HG02571 (cell line): ENCODE measurements at regions not wholly inside any gene's neighbourhood (a gene's known extent, or its start where the extent isn't known, plus 50 kb on each side); places are given as distances from the start of the nearest gene placed in this dataset.

Experiments used
- ATAC-seq: cut with Tn5 transposase; IDR thresholded peaks from one replicate; pipeline ENCODE4 v1.9.1; 2021; ENCODE audit warnings: mild to moderate bottlenecking, moderate library complexity; ENCODE audit not compliant: unreplicated experiment

DNA sequence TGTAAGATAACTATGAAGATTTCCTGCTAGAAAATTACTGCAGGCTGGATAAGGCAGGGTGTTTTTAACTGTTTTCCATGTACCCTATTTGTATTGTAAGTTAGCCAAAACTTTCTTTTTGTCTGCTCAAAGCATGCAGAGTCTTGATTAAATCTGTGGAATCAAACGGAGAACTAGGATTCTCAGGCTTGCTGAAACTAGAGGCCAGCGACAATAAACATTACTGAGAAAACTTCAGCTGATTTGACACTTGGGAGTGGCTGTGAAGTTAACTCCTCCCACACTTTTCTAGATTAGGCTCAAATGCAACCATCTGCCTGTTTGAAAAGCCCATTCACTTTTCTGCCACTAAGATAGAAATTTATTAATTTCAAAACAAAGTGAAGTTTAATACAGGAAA is 153.2 kb upstream of the FRMD4B start:
- no peak for ATAC-seq

DNA sequence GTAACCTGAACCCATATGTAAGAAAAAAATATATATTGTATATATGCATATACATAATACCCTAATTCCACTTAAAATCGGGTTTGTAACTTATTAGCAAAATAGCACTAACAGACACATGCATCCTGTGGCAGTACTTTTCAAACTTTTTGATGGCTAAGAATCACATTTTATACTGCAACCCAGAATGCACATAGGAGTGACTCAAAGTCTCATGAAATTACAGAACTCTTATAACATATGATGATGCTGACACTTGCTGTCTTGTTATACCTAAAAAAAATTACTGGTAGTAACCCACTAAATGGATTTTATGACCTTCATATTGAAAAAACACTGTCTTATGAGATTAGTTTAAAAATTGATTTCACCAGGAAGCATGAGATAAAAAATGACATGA is 152.4 kb upstream of the FRMD4B start:
- no peak for ATAC-seq

DNA sequence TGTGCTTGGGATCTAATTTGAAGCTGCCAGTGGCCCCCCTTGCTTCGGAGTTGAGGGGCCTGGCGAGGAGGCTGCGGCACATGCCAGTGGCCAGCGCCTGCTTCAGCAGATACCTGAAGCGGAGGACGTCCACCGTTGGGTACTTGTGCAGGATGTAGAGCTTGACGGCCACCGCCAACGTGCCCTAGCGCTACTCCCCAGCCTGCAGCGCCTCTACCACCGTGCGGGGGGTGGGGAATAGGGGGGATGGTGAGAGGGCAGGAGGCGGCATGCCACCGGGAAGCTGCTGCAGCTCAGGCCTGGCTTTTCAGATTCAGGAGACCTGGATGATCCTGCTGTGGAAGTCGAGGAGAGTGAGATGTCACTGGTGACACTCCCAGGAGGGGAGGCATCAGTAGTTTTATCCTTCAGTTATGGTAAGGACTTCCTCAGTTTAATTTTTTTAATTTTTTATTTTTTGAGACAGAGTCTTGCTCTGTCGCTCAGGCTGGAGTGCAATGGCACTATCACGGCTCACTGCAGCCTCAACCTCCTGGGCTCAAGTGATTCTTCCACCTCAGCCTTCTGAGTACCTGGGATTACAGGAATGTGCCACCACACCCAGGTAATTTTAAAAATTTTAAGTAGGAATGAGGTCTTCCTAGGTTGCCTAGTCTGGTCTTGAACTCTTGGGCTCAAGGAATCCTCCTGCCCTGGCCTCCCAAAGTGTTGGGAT is 150.6 kb upstream of the FRMD4B start:
- no peak for ATAC-seq

DNA sequence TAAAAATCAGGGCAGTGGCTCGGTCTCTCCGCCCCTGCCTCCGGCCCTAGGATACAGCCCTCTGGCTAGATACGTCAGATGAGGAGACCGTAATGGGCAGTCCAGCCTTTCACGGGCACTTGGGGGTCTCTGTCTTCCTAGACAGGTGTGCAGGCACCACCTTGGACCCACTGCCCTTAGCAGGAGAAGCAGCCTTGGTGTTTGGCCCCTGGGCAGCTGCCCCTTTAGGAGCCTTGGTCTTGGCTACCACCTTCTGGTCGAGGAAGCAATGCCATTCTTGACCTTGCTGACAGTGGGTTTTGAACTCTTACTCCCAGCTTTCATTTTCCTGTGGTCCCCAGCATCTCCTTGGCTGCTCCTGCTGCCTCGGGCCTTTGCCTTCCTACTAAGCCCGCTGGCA is 149.7 kb upstream of the FRMD4B start:
- no peak for ATAC-seq

DNA sequence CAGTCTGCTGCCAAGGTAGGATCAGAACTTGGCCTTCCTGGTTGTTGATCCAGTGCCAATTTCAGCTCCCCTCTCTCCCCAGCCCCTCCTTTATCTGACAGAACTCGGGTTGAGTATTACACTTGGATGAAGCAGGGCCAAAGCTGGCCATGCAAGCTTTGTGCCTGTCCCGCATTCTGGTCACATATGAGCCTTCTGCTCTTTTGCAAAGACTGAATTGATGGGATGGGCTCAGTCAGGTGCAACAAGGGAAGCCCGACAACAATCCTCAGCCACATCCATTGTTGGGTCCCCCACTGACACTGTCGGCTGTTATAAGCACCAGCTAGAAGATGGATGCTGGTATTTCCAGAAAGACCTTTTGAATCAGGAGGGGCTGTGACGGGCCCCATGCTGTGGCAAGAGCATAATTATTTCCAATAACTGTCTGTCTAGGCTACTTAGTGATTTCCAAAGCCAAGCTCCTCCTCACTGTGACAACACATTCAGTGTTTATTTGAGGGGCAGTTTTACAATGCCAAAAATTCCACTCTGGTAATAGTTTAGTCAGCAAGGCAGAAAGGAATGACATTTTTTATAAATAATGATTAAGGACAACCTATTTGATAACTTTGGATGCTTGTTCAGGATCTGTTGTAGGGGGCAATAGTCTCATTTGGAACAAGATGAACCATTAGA is 146.8 kb upstream of the FRMD4B start:
- no peak for ATAC-seq

DNA sequence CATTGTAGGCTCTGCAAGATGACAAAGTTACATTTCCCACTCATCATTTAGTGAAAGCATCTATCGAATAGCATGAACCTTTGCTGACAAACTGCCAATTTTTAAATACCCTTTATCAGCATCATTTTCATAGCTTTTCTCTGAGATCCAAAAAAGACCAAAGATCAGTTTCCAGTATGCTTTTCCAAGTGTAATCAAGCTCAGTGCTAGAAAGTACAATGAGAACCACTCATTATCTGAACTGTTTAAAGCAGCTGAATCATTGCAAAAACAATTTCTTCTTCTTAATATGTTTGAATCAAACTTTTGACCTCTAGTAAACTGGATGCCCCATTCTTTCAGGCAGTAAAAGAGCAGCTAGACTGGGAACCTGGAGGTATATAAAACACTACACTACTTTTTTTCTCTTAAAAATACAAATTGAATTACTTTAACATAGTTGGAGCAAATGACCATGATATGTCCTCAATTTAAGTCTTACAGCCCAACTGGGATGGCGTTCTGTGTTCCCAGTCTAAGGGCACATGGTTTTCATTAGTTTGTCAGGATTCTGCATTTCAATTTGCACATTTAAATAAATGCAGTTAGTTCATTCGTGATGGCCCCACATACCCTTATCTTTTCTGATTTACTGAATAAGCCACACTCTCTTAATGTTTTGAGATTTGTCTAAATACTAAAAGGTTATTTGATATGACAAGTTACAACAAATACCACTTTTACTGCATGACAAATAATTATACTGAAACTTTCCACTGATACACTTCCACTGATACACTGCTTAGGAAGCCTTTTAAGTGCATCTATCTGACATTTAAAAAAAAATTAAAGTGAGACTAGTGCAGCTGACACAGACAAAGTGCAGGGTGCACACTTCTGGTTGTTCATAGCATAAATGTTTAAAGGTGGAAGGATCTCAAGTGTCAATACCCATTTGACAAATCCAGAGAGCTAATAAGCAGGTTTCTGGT is 146.0 kb upstream of the FRMD4B start:
- ATAC-seq, result no peak

DNA sequence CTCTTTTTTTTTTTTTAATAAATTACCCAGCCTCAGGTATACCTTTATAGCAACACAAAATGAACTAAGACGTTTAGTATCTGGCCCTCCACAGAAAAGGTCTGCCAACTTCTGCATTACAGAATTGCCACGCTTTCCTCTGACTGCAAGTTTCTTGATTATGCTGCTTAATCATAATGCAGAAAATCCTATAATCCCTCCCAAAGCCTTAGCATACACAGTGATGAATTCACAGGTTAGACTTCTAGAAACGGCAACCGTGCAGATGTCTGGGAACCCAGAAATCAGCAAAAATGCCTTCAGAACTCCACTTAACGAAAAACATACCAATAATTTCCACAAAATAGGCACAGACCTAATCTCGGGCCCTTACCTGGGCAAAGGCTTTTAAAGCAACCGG is 144.7 kb upstream of the FRMD4B start:
- no peak for ATAC-seq

DNA sequence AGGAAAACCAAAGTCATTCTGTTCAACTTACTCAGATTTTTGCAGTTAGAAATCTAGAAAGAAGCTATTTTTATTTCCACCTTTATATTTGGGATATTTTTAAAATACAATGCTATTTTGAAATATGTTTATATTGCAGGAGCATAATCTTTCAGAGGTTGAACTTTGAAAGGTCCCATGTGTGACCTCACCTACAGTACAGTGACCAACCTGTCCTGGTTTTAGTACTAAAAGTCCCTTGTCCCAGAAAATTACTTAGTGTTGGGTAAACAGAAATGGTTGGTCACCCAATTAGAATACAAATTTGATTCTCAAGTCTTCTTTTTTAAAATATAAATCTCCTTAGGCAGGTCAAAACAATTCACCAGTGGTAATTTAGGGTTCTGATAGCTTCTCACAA is 141.6 kb upstream of the FRMD4B start:
- ATAC-seq, result no peak

DNA sequence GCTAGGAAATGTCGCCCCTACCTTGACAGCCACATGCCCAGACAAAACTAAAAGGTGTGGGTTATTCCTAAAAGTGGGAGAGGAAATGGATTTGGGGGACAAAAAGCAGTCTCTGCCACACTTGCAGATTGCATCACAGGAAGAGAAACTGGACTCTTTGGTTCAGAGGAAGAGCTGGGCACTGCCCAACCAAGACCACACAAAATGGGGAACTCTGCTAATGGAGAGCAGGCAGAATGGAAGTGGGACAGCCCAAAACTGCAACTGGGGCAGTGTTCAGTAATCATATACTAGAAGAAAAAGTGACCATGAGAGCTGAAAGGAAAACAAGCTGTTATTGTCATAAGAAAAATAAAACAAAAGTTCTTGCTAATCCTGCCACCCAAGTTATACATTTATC is 138.9 kb upstream of the FRMD4B start:
- ATAC-seq, result no peak

DNA sequence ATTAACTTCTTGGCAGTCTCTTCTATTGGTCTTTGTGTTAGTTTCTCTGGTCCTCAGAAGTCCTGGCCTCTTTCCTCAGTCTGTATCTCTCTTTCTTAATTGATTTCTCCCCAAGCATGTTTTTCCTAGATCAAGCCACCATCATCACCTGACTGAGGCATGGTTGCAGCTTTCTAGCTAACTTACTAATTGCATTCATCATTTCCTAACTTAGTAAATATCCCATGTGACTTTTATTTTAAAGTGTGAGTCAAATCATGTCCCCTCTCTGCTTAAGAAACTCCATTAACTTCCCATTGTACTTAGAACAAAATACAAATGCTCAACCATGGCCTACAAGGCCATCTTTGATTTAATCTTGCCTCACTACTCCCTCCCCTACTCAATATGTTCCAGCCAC is 135.4 kb upstream of the FRMD4B start:
- ATAC-seq, result no peak

DNA sequence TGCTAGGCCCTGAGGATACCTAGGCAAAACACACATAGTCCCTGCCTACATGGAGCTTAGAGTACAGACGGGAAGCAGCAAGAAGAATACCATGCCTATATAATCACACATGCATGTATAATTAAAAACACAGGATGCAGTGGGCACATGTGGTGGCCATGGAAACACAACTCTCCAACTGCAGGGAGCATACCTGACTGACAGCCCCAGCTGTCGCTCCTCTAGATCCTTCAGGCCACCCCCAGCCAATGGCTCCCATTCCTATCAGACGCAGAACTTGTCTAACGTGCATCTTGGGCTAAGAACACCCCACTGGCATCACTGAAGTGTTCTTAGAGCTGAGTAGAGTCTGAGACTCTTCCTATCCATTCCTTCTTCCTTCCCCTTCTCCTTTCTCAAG is 125.5 kb upstream of the FRMD4B start:
- no peak for ATAC-seq

DNA sequence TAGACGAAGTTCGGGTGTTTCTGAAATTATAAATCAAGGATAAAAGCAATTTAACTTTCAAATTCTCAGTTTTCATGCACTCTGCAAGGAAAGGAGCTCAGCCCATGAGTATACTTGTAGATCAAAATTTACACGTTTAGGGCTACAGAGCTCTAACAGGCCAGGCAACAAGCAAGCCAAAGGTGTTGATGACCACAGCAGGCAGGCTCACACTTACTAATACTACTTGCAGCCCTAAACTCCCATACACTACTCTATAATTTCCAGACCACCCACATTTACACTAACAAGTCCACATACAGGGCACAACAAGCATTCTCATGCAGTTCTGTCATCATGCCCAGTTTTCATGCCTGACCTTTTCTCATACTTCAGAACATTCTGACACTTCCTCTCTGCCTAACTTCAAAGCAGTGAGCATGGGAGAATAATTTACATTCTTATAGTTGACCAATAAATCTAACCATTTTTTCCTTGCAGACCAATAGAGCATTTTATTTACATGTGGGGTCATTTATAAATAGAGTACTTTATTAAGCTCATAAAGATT is 124.7 kb upstream of the FRMD4B start:
- ATAC-seq, result no peak

DNA sequence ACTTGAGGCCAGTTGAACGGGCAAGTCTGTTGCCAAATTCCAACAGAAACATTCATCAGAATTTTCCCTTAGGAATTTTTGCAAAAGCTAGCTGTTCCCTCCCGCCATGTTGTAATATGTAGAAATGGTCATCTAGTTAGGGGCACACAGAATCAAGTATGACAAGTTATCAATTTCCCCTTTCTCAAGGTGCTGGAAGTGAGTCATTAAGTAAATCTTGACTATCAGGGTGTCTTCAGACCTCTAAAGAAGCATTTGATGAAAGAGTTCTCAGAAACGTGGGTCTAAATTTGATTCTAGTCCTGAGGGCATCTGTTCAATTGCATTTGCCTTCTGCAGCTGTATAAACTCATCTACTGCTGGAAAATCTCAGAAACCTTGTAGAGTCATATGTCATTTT is 123.4 kb upstream of the FRMD4B start:
- ATAC-seq, result no peak

DNA sequence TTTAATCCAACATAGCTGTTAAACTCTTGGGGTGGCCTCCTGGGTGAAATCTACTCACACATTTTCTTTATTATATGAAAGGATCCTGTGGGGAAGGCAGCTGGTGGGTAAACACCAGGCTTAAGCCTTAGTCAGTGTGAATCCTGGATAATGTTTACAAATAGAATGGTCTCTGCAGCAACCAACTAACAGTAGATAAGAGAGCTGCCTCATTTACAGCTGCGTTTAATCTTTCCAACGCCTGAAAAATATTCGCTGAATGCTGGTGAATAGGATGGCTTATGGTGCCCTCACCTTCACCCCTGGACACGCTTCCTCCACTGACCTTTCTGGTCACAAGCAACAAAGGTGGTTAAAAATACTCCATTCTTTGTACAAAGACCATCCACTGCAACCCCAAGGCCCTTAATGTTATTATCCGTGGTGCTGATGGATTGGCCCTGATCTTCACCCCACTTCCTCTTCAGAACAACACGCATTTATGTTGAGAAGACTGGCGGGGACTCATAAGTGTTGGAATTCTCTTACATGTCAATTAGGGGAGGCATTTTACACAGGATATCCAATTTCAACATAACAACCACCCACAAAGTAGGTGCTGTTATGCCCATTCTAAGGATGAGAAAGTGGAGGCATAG is 120.0 kb upstream of the FRMD4B start:
- ATAC-seq, result no peak

DNA sequence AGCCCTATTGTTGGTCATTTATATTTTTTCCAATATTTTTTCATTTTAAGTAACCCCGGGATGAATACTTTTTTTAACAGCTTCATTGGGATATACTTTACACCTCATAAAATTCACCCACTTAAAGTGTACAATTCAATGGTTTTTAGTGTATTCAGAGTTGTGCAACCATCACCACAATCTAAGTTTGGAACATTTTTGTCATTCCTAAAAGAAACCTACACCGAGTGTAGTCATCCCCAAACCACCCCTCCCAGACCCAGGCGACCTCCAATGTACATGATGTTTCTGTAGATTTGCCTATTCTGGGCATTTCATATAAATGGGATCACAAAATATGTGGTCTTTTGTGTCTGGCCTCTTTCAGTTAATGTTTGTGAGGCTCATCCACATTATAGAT is 118.3 kb upstream of the FRMD4B start:
- ATAC-seq, result no peak

DNA sequence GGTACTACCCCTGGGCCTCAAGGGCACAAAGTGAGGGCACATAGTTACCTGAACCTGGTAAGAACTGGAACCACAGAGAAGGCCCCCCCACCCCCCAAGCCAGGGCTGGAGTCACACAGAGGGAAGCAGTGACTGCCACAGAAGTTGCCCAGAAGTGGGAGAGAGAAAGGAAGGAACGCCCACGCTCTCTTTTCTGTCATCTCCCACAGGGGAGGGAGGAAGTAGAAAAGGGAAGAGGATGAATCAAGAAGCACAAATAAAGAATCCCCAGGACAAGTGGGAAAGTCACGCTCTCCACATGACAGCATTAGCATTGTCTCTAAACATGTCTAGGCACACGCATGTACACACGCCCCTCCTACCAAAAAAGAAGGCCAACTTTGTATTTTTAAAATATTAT is 114.7 kb upstream of the FRMD4B start:
- ATAC-seq, result no peak

DNA sequence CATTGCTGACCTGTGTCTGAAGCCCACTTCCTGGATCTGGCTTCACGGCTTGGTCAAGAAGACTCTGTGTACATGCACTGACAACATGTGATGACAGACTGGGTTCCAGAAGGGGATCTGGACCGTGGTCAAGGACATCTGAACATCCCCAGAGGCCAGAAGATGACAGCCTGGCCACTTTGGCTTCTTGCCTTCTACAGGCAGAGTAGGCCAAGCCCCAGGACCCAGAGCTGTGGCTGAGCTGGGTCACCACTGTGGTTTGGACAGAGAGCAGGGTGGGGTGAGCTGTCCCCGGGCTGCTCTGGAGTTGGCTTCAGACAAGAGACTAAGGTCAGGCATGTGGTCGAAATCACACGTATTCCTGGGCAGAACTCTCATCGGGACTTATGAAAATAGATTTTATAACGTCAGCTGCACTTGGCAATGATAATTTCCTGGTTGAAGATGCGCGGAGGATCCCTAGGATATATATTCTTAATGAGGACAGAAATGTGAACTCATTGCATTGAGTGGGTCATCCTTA is 114.1 kb upstream of the FRMD4B start:
- no peak for ATAC-seq

DNA sequence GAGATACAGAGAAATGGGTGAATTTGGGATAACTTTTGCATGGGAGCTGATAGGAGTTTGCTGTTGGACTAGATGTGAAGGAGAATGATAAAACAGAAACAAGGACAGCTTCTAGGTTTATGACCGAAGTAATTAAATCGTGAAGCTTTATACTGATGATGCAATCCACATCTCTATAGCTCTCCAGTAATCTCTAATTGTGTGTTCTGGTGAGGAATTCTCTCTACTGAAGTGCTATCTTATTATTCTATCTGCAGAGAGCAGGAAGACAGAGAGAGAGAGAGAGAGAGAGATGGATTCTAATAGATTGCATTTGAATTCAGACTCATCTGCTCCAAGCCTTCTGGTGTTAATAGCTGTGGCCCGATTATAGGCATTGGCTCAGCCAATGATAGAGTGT is 113.5 kb upstream of the FRMD4B start:
- no peak for ATAC-seq

DNA sequence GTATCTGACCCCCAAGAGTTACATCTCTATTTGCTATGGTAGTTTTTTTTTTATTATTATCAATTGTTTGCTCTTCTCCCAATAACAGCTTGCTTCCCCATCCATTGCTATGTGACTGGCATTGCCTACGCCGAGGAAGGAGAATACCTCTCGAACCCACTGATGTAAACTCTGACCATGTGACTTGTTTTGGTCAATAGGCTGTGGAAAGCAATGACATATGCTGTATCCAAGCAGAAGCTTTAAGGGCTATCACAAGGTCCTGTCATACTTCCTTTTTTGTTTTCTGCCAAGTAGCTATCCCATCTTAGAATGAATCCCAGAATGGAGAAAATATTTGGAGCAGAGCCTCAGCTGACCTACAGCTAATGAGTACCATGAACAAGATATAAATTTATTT is 111.0 kb upstream of the FRMD4B start:
- no peak for ATAC-seq

DNA sequence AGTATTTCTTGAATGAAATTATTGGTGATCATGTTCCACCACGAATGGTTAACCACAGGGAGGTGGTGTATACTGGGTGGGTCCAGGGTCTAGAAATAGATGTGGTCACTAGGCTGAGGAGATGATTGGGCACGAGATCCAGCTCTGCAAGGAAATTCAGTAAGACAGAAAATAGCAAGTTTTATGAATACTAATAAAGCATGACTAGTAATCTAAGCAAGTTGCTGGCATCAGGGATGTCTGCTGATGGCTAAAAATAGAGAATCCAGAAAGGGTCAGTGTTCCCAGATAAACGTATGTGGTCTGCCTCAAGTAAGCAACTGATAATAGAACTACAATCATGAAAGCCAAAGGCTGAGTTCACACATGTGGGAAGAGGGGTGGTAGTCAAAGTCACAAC is 108.3 kb upstream of the FRMD4B start:
- ATAC-seq, result no peak

DNA sequence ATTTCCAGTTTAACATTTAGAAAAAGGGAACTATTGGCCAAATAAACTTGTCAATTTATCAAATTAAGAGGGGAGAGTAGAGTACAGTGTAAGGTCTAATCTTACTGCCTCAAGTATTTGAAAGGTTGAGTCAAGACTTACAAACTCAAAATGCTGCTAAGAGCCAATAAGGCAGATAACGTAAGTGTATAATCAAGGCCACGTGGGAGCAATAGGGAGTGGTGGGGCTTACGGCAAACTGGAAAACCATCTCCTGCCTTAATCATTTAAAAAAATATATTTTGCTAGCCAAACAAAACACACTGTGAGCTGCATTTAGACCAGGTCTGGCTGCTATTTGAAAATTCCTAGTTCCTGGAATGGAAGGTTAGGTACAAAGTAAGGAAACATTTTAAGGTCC is 107.3 kb upstream of the FRMD4B start:
- ATAC-seq, result no peak
